ENCODE measurements at regions not wholly inside any gene's neighbourhood (a gene's known extent, or its start where the extent isn't known, plus 50 kb on each side); places are given as distances from the start of the nearest gene placed in this dataset.

DNA sequence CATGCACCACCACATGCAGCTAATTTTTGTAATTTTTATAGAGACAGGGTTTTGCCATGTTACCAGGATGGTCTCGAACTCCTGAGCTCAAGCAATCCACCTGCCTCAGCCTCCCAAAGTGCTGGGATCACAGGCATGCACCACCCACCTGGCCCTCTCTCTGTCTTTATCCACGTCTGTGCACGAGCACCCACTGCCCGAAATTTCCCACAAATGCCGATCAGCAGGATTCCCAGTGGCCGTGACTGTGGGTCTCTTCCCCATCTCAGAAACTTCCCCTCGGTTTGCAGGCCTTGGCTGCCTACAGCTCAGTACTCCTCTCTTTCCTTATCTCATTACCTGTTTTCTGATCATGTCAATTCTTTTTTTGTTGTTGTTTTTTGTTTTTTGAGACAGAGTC is 217.3 kb downstream of the TTC32 start:
- DNase-seq (ENCODE audit: low read depth, low spot score): no peak

DNA sequence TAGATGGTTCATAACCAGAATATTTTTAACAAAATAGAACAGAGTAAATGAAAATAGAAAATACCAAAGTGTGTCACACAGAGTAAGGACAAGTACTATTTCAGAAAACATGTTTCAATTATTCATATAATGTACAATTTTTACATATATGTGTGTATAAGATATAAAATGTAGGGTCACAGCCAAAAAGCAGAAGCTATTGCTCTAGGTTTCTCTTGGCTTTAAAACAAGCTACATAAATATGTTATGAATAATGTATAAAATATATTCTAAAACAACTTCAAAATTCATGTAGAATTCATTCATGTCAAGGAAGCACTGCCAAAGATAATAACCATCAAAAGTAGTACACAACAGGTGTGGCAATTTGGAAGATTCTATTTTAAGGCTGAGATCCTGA is 218.2 kb downstream of the TTC32 start:
- no peak for DNase-seq (ENCODE audit: low read depth, low spot score)

GRCh38 chr2:19682493-19682892 is 219.3 kb downstream of the TTC32 start:
- DNase-seq (ENCODE audit: low read depth, low spot score): no peak

DNA sequence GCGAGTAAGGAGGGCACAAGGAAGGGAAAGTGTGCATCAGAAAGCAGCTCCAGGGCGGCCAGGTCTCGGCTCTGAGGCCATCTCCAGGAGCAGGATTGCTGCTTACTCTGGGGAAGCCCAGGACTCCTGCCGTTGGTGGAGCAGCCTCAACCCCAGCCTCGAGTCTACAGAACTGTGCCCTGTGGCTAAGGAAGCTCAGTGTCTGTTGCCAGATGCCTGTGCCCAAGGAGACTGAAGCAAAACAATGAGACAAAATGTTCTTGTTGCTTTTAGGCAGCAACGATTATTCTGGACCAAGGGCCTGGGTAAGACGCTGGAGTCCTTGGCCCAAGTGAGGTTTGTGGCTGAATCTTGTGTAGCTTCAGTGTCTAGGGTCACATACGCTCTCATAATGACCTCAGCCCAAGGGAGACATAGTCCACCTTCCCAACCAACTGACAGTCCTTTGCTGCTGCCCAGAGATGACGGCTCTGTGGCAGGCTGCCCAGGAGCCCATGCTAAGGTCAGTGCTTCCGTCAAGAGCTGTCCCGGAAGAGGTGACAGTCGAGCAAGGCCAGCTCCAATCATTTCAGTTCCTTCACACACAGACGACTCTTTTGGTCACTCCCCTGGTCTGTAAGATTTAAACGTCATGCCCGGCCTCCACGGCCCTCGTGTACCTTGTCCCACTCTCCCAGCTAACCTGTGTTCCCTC is 223.8 kb downstream of the TTC32 start:
- no peak for DNase-seq (ENCODE audit: low read depth, low spot score)

- no peak for DNase-seq (ENCODE audit: low read depth, low spot score)
These were observed 224.5 kb downstream of the TTC32 start for GRCh38 chr2:19677215-19677777.

DNA sequence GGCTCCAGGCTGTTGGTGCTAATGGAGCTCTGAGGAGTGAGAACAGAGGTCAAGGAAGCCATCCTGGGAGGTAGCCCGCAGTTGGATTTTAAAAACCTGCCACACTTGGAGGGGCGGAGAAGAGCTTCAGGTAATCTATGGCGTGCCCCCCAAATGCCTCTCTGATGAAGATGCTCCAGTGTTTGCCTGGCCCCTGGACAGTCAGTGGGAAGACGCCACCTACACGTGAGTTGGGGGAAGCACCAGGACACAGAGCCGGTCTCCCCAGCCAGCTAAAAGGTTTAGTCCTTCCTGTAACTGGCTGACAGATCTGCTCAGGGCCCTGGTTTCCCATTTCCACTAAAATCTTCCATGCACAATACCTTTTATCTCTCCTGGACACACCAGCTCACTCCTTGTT is 225.0 kb downstream of the TTC32 start:
- DNase-seq (ENCODE audit: low read depth, low spot score): no peak

DNA sequence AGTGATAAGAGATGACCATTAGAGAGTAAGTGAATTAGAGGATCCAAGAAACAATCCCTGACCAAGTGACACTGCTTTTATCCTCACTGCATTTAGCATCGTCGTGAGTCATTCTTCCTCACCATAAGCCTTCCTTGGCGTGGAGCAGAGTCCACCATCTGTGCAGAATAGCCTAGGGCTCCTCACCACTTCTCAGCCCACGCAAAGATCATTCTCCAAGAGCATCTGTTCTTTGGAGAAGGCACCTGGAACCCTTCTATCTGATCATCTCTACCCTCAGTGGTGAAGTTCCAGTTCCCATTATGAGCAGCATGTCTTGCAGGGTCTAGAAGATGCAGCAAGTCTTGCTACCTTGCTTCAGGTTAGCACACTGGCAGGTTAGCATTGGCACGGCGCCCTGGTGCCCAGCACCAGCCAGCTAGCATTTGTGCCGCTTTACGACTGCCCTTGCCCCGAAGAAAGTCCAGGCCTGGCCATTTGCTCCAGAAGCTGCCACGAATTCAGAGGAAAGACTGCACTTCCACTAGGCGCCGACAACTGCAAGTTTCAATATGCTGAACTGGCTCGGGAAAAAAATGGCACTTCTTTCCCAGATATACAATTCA is 225.8 kb downstream of the TTC32 start:
- no peak for DNase-seq (ENCODE audit: low read depth, low spot score)

GRCh38 chr2:19675003-19675629 is 226.7 kb downstream of the TTC32 start:
- DNase-seq (ENCODE audit: low read depth, low spot score): no peak

DNA sequence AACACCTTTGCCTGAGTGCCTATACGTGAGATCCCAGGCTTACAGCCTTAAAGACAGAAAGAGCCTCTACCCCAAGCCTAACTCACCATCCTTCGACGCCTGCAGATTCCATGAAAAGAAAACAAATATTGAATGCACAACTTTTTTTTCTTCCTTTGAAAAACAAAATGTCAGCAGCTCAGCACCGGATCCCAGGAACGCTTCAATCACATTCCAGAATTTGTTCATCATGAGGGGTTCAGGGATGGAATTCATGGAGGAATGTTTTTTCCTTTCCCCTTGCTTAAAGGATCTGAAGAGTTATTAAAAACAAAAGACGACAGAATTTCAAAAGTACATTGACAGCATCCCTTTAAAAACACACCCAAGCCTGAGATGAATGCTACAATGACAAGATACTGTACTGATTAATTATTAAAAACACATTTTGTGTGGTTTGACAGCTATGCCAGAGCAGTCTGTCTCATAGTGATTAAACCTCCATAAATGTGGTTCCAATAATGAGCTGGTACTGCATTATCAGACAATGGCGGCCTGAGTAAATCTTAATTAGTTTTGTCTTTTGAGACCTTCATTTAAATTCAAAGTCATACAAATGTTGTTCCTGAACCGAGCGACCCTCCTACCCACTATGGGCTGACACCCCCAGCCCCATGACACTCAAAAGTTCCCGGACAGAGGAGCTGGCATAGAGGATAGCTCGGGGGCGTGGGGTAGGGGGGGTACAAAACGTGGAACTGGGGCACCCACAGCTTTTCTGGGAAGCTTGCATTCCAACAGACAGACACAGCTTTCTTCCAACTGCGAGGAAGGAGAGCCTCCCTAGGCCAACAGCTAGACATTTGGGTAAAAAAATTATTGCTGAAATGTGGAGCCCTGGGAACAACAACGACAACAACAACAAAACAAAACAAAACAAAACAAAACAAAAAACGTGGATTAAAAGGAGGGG is 227.5 kb downstream of the TTC32 start:
- DNase-seq (ENCODE audit: low read depth, low spot score): no peak

DNA sequence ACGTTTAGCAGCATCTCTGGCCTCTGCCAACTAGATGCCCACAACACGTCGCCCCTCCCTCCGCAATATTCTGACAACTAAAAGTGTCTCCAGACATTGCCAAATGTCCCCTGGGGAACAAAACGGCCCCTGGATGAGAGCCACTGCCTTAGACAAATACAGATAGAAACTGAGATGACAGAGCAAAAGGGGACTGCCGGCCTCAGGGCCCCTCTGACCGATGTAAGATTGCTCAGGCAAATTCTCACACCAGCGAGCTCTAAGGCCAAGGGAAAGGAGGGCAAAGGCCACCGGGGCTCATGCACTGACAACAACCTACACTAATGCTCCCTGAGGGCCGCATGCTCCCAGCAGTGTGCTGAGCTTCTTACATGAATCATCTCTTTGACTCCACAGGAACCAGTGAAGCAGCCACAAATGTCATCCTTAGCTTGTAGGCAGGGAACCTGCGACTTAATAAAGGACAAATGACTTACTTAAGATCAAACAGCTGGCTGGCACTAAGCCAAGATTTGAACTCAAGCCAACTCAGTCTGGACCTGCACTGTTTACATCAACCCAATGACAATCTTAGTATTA is 228.5 kb downstream of the TTC32 start:
- DNase-seq (ENCODE audit: low read depth, low spot score): no peak

DNA sequence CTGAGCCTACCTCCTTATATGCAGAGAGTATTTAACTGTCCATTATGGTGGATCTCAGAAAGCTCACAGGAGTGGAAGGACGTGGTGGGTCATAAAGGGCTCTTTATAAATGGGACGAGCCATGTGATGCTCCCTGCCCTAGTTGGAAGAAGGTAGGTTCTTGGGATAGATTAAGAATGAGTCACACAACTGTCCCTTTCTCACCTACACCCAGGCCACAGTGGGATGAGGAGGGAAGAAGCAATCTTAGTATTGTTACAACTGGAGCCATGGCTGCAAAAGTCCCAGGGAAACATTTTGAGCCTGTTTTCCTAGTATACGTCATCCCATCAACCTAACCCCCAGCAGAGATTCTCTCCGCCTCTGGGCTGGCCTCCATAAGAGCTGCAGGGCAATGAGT is 229.9 kb downstream of the TTC32 start:
- no peak for DNase-seq (ENCODE audit: low read depth, low spot score)

DNA sequence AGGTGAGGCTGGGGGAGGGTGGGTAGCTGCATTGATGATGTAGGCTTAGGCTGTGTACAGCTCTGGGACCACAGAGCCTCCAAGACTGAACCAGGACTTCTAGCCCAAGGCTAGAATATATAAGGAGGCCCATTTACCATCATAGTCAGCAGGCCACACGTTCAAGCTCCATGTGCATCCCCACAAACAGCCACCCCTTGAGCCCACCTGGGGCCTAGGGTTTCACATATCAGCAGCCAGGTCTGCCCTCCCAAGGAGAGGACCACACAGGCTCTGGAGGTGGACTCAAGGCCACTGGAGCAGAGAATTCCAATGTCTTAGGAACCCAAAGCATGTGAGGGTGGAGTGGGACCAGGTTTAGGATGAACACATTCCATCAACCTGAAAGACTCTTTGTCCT is 230.5 kb downstream of the TTC32 start:
- DNase-seq (ENCODE audit: low read depth, low spot score): no peak

- DNase-seq (ENCODE audit: low read depth, low spot score): no peak
These were observed 231.5 kb downstream of the TTC32 start for GRCh38 chr2:19670303-19670702.

DNA sequence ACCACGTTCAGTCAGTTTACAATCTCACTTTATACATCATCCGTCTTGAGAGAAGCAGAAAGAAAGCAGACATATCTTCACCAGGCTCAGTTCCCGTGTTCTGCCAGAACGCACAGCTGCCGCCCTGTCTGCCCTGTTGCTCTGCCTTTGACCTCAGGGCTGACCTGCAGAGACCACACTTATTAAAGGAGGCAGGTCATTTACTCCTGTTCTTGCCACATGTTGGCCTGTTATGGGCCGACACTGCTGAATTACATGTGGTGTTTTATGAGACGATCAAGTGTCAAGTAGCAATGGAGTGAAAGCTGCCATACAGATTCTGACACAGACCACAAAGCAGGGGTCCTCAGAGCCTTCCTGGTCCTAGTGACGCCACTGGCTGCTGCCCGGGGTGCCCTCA is 232.2 kb downstream of the TTC32 start:
- DNase-seq (ENCODE audit: low read depth, low spot score): no peak

- DNase-seq (ENCODE audit: low read depth, low spot score): no peak
These were observed 232.7 kb downstream of the TTC32 start for GRCh38 chr2:19669126-19669525.

GRCh38 chr2:19667536-19667949 is 234.2 kb downstream of the TTC32 start:
- DNase-seq (ENCODE audit: low read depth, low spot score): no peak

GRCh38 chr2:19667085-19667484 is 234.7 kb downstream of the TTC32 start:
- no peak for DNase-seq (ENCODE audit: low read depth, low spot score)

DNA sequence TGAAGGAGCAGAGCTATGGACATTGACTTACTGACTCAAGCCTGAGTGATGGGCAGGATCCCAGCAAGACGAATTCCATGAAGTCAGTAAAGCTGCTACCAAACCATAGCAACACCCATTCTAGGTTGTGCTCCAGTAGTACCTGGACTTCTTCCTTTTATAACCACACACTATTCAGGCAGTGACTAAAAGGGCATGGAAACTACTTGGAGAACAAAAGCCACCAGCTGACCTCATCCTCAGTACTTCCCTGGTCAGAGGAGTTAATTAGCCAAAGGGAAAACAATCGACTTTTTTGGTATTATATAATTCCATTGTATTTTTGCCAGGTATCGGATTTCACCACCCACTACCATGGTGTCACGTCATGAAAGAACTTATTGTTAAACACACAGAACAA is 237.1 kb downstream of the TTC32 start:
- DNase-seq (ENCODE audit: low read depth, low spot score): no peak

DNA sequence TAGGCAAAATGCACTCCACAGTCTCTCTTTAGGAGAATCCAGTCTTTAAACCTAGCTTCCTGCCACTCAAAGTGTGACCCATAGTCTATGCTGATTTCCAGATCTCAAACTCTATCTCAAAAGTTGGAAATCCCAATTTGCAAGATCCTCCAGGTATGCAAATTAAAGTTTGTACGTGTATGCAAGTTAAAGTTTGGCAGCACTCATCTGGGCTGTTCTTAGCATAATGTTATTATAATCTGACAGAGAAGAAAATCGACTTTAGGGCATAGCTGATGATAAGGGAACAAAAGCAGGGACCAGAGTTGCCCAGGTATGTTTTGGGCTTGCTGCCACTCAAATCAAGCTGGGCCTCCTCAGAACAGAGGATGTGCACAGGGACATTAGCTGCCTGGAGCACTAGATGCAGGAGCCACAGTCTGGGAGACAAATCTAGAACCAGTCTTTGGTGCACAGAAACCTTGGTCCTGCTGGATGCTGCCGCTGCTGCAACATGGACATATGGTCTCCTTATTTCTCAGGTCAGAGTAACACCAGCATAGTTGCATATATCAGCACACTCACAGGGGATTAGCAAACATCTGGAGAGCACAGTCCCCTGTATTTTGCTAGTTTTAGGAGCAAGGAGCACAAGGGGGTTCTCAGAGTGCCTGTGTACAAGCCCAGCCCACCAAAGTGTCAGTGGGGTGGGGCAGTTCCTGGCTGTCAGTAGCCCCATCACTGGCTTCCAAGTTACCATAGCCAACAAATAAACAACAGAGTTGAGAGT is 242.6 kb downstream of the TTC32 start:
- DNase-seq (ENCODE audit: low read depth, low spot score): no peak

- DNase-seq (ENCODE audit: low read depth, low spot score): no peak
These were observed 245.8 kb downstream of the TTC32 start for GRCh38 chr2:19656011-19656410.
